ENCODE measurements at regions not wholly inside any gene's neighbourhood (a gene's known extent, or its start where the extent isn't known, plus 50 kb on each side); places are given as distances from the start of the nearest gene placed in this dataset.

GRCh38 chr21:38556390-38556789 lies 58.1 kb upstream of the ERG start:
- no peak for DNase-seq (ENCODE audit: low read depth in 2 of 2)

- DNase-seq (ENCODE audit: low read depth in 2 of 2): no peak
Observed at GRCh38 chr21:38561205-38561604, 62.9 kb upstream of the ERG start.

GRCh38 chr21:38561613-38562581 lies 63.6 kb upstream of the ERG start:
- DNase-seq (ENCODE audit: low read depth in 2 of 2): no peak

GRCh38 chr21:38567335-38567969 lies 69.2 kb upstream of the ERG start:
- no peak for DNase-seq (ENCODE audit: low read depth in 2 of 2)

GRCh38 chr21:38567970-38568360 lies 69.7 kb upstream of the ERG start:
- DNase-seq (ENCODE audit: low read depth in 2 of 2): no peak

- DNase-seq (ENCODE audit: low read depth in 2 of 2): no peak
Observed at GRCh38 chr21:38569733-38570132, 71.5 kb upstream of the ERG start.

- DNase-seq (ENCODE audit: low read depth in 2 of 2): no peak
Observed at GRCh38 chr21:38570596-38570995, 72.3 kb upstream of the ERG start.

GRCh38 chr21:38574895-38575575 lies 76.8 kb upstream of the ERG start:
- no peak for DNase-seq (ENCODE audit: low read depth in 2 of 2)

GRCh38 chr21:38577887-38578286 lies 79.6 kb upstream of the ERG start:
- no peak for DNase-seq (ENCODE audit: low read depth in 2 of 2)

- no peak for DNase-seq (ENCODE audit: low read depth in 2 of 2)
Observed at GRCh38 chr21:38590449-38591217, 92.4 kb upstream of the ERG start.

- no peak for DNase-seq (ENCODE audit: low read depth in 2 of 2)
Observed at GRCh38 chr21:38591218-38591537, 92.9 kb upstream of the ERG start.

GRCh38 chr21:38596264-38597042 lies 98.2 kb upstream of the ERG start:
- DNase-seq (ENCODE audit: low read depth in 2 of 2): no peak

- DNase-seq (ENCODE audit: low read depth in 2 of 2): no peak
Observed at GRCh38 chr21:38597421-38597820, 99.1 kb upstream of the ERG start.

- DNase-seq (ENCODE audit: low read depth in 2 of 2): no peak
Observed at GRCh38 chr21:38598413-38598812, 100.1 kb upstream of the ERG start.

- DNase-seq (ENCODE audit: low read depth in 2 of 2): no peak
Observed at GRCh38 chr21:38599381-38599975, 101.2 kb upstream of the ERG start.

- no peak for DNase-seq (ENCODE audit: low read depth in 2 of 2)
Observed at GRCh38 chr21:38600106-38600505, 101.8 kb upstream of the ERG start.

GRCh38 chr21:38605236-38605635 lies 107.0 kb upstream of the ERG start:
- no peak for DNase-seq (ENCODE audit: low read depth in 2 of 2)

GRCh38 chr21:38609580-38609979 lies 111.3 kb upstream of the ERG start:
- no peak for DNase-seq (ENCODE audit: low read depth in 2 of 2)

- no peak for DNase-seq (ENCODE audit: low read depth in 2 of 2)
Observed at GRCh38 chr21:38610623-38611251, 112.5 kb upstream of the ERG start.

GRCh38 chr21:38611277-38611676 lies 113.0 kb upstream of the ERG start:
- DNase-seq (ENCODE audit: low read depth in 2 of 2): no peak

Measured in stimulated activated CD4-positive, alpha-beta T cell treated with anti-CD3 and anti-CD28 coated beads, Interleukin-1b, Interleukin-23, amount 100 ng/mL, for 1 hour (primary cell).